Stimulated activated CD8-positive, alpha-beta memory T cell treated with anti-CD3 and anti-CD28 coated beads, Interleukin-2, amount 100 ng/mL, for 1 hour (primary cell): ENCODE measurements at regions not wholly inside any gene's neighbourhood (a gene's known extent, or its start where the extent isn't known, plus 50 kb on each side); places are given as distances from the start of the nearest gene placed in this dataset.

Source experiments
- DNase-seq, 2 donors: peaks; one replicate each; pipeline ENCODE4 v3.0.0-alpha.2; 2020; ENCODE audit warnings: low read depth in 2 of 2

DNA sequence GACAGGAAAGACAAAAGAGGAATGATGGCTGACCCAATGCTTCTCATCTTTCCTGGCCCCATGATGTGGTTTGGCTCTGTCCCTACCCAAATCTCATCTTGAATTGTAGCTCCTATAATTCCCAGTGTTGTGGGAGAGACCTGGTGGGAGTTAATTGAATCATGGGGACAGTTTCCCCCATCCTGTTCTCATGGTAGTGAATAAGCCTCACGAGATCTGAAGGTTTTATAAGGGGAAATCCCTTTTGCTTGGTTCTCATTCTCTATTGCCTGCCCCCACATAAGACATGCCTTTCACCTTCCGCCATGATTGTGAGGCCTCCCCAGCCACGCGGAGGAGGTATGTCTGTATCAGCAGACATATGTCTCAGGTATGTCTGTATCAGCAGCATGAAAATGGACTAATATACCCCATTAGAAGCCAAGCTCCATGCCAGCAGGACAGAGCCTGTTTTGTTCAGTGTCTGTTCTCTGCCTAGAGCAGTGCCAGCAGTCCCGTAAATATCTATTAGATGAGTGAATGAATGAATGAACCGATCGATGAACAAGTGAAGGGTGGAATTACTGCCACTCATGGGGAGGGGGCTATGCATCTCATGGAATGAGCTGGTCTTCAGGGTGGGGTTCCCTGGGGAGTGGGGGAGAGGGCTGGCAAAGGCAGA lies 304.4 kb downstream of the SOX9 start:
- no peak for DNase-seq

DNA sequence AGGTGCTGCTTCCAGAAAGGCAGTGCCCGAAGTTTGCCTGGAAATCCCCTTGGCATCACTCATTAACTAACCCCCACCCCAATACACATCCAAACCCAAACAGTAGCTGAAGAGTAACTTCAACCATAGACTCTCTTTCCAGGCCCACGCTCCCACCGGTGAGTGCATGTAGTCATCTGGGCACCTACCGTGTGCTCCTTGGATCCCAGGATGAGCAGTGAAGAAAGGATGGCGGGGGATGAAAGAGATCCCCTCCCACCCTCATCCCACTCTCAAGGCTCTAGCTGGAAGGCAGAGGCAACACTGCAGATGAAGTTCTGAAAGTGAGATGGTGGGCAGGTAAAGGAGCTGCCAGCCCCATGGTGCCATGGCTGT lies 305.0 kb downstream of the SOX9 start:
- DNase-seq, result no peak

DNA sequence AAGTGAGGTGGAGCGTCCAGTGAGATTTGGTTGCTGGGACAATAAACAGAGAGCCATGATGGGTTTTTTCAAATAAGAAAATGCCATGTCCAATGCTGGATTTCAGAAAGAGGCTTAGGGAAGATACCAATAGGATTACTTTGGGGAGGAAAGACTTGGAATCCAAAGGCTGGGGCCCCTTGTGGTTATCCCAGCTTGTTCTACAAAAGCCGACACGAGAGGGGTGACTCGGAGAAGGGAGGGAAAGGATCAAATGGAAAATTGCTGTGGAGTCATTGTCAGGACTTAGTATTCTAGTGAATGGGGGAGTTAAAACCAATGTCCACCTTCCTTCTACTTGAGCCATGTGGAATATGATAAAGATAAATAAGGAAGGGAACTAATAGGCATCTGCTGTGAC lies 305.5 kb downstream of the SOX9 start:
- no peak for DNase-seq

DNA sequence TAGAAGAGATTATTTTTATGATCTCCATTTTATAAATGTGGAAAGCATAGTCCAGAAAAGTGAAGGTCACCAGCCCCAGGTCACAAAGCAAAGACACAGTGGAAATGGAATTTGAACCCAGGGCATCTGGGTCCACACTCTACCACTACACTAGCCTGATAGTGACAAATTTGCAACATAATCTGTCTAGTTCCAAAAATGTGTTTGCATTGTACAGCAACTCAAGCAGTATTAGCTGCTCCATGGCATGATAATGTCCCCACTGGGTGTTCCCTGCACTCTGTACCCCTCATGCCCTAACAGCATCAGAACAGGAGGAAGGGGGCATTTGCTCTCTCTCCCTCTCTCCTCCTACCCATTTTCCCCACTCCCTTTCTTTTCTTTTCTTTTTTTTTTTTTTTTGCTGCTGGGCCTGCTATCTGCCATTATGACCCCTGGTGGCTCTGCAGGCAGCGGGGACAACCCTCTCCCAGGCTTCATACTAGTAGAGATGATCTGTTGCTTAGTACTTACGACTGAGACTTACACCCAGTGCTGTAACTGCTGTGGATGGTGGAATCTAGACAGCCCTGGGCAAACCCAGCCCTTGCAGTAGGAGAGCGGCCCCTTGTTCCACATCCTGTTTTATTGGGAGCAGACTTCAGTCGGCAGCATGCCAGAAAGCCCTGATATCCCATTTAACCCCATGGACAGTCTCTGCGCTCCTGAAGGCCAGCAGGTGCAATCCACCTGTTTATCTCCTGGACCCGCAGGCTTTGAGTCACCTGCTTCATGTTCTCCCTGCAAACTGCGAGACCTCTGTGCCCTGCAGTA lies 306.3 kb downstream of the SOX9 start:
- DNase-seq, result no peak

DNA sequence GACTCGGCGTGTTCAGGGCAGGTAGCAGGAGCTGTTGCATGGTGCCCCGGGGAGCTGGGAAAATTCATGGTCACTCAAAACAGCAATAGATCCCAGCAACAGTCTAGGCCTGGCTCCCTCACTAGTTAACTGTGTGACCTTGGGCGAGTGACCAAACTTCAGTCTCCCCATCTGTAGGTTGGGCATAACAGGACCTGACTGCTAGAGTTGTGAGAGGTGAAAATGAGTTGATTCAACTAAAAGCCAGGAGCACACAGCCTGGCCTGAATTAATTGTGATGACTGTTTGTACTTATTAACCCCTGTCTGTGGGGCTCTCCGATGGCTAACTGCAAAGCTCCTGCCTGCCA lies 306.9 kb downstream of the SOX9 start:
- DNase-seq, result no peak

DNA sequence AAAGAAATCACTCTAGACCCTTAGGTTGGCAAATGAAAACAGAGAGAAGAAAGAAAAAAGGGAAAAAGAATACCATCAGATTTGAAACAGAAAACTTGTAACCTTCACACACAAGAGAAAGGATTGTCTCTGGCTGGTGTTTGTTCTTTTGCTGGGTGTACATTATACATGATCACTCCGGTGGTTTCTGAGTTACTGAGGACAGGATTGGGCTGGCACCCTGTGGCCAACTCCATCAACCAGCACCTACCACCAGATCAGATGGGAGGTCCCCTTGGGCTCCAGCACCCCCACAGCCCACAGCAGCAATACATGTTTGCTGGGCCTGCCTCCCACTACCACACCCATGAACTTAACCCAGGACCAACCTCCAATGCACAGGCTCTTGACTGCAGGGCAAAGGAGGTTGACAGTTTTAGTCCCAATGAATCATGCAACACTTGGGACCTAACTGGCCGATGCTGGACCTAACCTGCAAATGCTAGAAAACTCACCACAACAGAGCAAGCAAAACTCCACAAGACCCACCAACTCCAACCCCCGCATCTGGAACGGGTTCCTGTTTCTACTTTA lies 308.3 kb downstream of the SOX9 start:
- DNase-seq, result no peak

DNA sequence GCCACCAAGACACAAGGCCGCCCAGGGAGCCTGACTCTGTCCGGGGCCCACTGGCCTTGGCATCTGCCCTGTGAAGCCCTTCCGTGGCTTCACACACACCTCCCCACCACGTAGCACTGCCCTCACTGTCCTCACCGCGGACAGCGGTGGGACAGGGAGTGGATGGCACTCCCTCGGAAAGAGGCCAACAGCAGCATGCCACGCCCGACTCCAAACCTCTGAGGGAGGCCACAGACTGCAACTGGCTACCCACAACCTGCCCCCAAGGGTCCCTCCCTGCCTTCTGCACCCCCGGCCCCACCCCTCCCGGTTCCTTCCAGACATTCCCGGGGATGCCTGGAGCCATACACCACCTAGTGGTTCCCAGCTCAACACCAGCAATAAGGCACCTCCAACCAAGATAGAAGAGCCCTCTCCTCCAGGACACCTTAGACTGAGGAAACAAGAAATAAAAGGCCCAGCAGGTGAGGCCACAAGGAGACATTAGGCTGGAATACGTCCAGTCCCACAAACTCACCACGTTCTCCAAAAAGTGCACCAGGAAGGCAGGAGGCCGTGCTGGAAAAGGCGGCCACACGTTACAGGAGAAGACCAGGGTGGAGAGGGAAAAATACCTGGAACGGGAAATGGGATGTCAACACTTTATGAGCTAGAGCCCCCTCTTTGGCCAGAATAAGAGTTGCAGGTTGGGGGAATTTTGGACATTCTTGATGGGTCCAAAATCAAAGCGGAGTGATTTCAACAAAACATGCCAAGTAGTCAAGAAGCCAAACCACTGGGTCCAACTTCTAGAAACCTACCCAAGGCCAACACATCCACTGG lies 310.0 kb downstream of the SOX9 start:
- DNase-seq, result no peak

DNA sequence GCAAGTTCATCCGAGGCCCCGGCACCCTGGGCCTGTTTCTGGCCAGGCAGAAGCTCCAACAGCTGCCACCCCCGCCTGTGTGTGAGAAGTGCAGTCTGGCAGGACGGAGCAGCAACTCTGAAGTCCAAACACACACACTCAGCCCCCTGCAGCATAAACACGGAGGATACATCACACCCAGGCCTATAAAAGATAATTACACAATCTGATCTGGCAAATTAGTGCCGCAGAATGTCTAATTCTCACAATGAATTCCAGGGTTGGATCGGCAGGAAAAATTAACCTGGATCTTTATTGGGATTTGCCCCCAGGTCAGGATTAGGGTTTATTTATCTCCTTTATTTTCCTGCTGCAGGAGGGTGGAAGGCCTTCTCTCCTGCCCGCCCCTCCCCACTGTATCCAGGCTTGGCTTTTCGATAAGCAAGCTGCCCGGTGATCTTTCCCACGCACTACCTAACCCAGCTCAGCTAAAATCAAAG lies 311.4 kb downstream of the SOX9 start:
- DNase-seq, result no peak

DNA sequence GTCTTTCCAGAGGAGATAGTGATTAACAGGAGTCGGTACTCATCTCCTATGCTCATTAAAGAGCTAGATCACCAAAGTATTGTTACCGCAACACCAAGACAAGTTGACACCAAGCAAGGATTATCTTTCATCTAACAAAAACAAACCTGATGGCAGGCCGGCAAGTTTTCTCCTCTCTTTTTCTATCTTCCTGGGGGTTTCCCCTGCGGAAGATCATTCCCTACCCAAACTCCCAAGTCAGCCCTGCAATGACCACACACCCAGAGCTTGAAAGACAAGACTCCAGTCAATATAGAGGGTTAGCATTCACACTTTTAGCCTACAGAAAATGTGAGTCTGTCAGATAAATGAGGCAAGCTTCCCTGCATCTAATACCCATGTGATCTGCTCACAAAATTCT lies 312.1 kb downstream of the SOX9 start:
- DNase-seq, result no peak

DNA sequence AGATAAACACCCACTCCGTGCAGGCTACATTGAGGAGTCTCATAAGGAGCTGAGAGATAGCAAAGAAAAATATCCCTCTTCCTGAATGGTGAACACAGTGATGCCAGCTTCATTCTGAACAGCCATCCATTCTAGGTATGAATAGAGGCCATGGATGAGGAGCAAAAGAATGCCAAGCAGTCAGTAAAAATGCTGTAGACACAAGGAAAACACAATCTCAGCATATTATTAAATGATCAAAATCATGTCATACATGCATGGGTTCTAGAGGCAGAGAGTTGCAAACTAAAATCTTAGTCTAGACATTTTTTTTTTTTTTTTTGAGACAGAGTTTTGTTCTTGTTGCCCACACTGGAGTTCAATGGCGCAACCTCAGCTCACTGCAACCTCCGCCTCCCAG lies 313.0 kb downstream of the SOX9 start:
- no peak for DNase-seq

DNA sequence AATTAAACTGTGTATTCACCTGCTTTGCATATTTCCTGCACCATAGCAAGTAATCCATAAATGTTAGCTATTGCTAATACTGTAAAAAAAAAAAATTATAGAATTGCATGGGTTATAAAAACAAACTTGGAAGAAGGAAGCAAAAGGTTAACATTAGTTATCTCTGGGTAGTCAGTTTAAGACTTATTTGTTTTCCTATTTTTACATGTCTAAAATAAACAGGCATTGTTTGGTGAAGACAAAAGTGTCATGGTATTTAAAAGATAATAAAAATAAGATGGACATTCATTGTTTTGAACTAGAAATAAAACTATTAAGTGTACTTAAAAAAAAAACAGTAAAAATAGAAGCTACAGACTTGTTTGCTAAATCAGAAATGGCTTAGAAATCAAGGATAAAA lies 313.8 kb downstream of the SOX9 start:
- DNase-seq, result no peak

DNA sequence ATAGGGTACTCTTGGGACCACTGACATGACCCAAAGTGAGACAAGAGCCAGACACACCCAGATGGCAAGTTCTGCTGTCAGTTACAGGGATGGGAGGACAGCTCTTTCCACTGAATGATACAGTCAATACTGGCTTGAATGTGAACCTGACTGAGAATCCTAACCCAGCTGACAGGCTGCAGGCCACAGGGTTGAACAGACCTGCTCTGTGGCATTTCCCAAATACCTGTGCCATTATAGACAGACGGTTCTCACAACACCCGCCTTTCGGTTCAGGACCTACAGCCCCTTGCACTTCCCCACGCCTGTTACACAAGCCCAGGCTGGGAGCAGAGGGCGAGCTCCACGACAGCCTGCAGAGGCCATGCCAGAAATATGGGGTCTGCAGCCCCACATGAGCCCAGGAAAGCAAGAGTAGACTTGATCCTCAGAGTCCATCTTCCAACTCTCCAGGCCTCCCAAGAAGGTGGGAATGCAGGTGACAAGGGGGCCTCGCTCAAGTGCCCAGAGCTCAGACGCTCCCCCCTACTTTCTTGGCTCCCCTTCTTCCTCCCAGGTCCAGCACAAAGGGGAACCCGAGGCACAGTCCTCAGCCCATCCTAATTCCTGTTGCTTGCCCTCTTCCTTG lies 314.3 kb downstream of the SOX9 start:
- DNase-seq, result no peak

DNA sequence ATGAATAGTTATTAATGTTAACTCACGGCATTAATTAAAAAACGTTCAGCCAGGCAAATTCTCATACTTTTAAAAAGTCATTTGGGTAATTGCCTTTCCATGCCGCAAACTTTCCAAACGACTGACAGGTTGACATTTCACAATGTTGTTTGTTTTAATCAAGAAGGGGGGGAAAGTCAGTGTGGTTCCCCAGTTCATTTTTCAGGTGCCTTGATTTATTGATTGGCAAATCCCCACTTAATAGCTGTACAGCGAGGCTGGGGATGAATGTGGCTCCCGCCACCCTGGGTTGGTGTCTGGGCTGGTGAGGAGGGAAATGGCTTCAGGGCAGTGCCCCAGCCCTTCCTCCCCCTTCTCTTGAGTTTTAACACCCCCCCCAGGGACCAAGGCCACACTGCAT lies 318.0 kb downstream of the SOX9 start:
- DNase-seq, result no peak

DNA sequence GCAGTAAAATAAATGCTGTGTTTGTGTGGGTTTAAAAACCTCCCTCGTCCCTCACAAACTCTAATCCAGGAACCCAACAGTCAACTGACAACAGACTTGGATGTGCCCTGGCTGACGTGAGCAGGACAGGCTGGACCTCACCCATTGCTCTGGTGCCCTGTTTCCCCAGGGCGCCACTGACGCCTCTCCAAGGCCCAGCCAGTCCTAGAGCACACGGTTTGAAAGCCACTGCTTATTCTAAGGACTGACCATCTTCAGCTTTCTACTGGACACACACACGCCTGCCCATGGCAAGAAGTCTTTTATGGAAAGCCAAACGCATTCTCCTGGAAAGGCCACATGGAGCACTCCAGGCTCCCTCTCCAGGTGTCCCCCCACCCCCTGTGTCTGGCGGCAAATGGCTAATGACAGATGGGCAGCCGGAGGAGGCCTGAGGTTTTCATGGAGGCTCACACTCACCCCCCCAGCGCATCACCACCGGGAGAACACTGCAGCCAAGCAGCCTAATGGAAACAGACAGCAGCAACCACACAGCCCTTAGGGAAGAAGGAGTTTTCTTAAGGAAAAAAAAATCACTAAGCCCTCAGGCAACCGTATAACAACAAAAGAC lies 319.2 kb downstream of the SOX9 start:
- no peak for DNase-seq

DNA sequence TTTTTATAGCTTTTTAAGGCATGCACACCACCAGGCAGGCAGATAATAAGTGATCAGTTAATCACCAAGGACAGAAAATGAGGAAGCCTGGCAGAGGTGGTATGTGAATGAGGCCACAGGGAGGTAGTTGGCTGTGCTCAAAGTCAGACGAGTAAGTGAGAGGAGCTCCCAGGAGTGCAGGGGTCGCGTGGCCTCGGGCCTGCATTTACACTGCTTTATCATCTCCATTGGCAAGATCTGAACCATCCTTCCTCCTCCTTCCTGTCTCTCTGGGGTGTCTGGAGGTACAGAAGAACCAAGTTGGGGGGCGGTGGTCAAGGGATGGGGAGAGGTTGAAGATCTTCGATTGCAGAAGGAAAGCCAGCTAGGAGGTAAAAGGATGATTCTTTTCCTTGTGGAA lies 320.1 kb downstream of the SOX9 start:
- DNase-seq, result no peak

DNA sequence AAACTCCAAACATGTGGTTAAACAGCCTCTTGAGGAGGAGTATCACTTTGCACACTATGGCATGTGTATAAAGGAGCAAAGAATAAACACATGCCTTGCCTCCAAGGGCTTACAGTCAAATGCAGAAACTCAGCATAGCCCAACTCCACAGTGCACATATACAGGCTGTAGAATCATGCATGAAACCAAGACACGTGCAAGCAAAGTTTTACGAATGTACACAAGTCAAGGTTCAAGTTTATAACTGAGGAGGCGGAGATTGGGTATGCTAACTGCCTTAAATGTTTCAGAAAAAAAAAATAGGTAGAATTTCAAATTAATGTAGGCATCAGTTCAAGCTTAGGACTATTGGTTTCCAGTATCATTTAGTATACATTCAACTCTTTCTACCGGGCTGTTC lies 321.1 kb downstream of the SOX9 start:
- no peak for DNase-seq

DNA sequence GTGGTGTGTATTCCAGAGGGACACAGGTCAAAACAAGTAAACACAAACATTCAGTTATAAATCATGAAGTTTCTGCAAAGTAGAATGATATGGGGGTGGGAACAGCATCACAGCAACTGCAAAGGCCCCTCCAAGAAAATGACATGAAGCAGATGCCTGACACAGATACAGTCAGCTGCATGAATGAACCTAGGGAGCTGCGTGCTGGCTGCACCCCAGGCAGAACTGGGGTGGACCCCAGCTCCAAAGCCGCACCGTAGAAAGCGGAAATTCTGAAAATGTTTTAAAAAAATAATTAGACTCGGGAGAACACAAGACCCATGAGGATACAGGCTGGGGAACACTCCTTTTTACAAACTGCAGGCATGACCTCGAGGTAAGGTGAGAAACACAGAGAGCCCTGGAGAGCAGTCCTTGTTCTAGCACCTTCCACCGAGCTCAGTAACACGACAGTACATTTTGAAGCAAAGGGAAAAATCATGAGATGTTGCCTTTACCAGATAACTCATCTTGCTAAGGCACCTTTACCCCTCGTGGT lies 323.8 kb downstream of the SOX9 start:
- DNase-seq, result no peak

DNA sequence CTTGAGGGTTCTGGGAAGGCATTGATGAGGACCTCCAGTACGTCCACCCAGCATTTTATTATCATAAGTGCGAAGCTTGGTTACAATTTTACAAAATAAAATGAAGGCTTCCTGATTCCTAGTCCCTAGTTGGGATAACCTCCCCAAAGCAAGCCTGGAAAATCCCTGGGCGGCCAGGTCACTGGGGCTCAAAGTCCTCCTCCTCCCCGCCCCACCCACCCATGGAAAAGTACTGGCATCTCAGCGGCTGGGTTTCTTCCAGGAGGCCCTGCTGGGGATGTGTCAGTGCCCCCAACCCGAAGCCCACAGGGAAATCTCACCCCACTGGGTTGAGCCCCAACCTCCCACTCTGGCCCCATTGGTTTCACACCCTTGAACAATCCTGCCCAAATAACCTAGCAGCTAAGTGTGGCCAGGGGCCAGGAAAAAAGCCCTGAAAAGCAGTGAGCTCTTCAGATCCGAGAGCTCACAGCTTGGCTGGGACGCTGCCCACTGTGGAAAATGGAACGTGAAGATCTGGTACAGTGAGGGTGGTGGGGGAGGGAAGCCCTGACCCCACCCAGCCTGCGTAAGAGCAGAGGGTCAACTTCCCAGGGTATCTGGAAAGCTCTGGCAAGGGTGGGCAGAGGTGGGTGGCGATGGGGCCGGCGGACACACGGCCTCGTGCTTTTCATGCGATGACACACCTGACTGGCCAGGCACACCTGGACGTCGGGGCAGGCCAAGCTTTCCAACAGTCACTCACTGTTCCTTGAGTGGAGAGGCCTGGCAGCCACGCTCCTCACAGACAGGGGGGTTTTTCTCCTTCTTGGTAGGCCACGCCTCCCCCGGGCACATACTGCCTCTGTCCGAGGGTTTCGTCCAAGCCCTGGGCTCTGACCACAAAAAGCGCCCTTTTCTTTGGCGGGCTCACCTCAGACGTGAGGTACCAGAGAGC lies 324.5 kb downstream of the SOX9 start:
- no peak for DNase-seq

DNA sequence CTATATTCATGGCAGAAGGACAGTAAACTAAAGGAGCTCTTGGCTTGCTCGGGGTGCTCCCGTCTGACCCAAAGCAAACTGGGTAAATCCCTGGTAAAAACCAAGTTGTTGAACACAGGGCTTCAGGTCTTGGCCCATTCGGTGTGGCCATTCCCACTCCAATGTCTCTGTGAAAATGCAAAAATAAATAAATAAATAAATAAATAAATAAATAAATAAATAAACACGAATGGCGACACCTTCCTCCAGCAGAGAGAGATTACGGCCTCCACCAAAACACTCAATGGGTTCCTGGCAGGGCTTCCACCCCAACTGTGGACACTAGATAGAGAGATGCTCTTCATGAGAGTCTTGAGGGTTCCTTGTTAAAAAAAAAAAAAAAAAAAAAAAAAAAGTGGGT lies 325.3 kb downstream of the SOX9 start:
- no peak for DNase-seq
